Parathyroid adenoma (tissue), 2 donors: ENCODE measurements at regions not wholly inside any gene's neighbourhood (a gene's known extent, or its start where the extent isn't known, plus 50 kb on each side); places are given as distances from the start of the nearest gene placed in this dataset.

Experiments used
- H2AFZ ChIP-seq: fragments of 300-600 bp; sonication (generic); one replicate; pipeline ENCODE4 v1.7.0; 2017; ENCODE audit warnings: antibody characterized with exemption, mild to moderate bottlenecking
- H3K27ac ChIP-seq: fragments of 300-600 bp; sonication (generic); one replicate; pipeline ENCODE4 v1.7.0; 2017
- H3K27me3 ChIP-seq: fragments of 300-600 bp; sonication (generic); one replicate; pipeline ENCODE4 v1.7.0; 2017; ENCODE audit warnings: low read length; ENCODE audit not compliant: control insufficient read depth, insufficient read depth
- H3K36me3 ChIP-seq: fragments of 300-600 bp; sonication (generic); one replicate; pipeline ENCODE4 v1.7.0; 2017; ENCODE audit warnings: low read length; ENCODE audit not compliant: control insufficient read depth, insufficient read depth
- H3K4me1 ChIP-seq: fragments of 300-600 bp; sonication (generic); one replicate; pipeline ENCODE4 v1.7.0; 2017; ENCODE audit warnings: control low read depth
- H3K4me2 ChIP-seq: fragments of 300-600 bp; sonication (generic); one replicate; pipeline ENCODE4 v1.7.0; 2017; ENCODE audit warnings: low read length
- H3K4me3 ChIP-seq: fragments of 300-600 bp; sonication (generic); one replicate; pipeline ENCODE4 v1.7.0; 2017; ENCODE audit warnings: low read depth, low read length
- H3K79me2 ChIP-seq: fragments of 300-600 bp; sonication (generic); one replicate; pipeline ENCODE4 v1.7.0; 2017; ENCODE audit warnings: control low read depth
- H3K9ac ChIP-seq: fragments of 300-600 bp; sonication (generic); one replicate; pipeline ENCODE4 v1.7.0; 2017; ENCODE audit warnings: mild to moderate bottlenecking
- H3K9me3 ChIP-seq: fragments of 300-600 bp; sonication (generic); one replicate; pipeline ENCODE4 v1.7.0; 2017; ENCODE audit warnings: low read length; ENCODE audit not compliant: control insufficient read depth
- TF ChIP-seq, protein P1 (sequence below): fragments of 300-600 bp; sonication (generic); IDR thresholded peaks from one replicate; pipeline ENCODE4 v1.7.0; 2017; ENCODE audit warnings: antibody characterized with exemption, mild to moderate bottlenecking
- donor health status: primary hyperparathyroidism.

GRCh38 chr17:5819921-5820685, 235.8 kb upstream of the NLRP1 start:
- Histone ChIP-seq H3K4me2 (no peak overlapping the region), H3K79me2 (no peaks in the 10 kb centered on the region), H3K9me3 (no peaks in the 10 kb centered on the region), H2AFZ (no peak overlapping the region), H3K4me1 (no peaks in the 10 kb centered on the region), H3K27me3 (no peaks in the 10 kb centered on the region), H3K9ac (no peak overlapping the region), H3K36me3 (no peaks in the 10 kb centered on the region), H3K27ac (no peak overlapping the region), H3K4me3 (no peak overlapping the region)
- TF ChIP-seq, protein P1, sequence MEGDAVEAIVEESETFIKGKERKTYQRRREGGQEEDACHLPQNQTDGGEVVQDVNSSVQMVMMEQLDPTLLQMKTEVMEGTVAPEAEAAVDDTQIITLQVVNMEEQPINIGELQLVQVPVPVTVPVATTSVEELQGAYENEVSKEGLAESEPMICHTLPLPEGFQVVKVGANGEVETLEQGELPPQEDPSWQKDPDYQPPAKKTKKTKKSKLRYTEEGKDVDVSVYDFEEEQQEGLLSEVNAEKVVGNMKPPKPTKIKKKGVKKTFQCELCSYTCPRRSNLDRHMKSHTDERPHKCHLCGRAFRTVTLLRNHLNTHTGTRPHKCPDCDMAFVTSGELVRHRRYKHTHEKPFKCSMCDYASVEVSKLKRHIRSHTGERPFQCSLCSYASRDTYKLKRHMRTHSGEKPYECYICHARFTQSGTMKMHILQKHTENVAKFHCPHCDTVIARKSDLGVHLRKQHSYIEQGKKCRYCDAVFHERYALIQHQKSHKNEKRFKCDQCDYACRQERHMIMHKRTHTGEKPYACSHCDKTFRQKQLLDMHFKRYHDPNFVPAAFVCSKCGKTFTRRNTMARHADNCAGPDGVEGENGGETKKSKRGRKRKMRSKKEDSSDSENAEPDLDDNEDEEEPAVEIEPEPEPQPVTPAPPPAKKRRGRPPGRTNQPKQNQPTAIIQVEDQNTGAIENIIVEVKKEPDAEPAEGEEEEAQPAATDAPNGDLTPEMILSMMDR, result no peak

DNA sequence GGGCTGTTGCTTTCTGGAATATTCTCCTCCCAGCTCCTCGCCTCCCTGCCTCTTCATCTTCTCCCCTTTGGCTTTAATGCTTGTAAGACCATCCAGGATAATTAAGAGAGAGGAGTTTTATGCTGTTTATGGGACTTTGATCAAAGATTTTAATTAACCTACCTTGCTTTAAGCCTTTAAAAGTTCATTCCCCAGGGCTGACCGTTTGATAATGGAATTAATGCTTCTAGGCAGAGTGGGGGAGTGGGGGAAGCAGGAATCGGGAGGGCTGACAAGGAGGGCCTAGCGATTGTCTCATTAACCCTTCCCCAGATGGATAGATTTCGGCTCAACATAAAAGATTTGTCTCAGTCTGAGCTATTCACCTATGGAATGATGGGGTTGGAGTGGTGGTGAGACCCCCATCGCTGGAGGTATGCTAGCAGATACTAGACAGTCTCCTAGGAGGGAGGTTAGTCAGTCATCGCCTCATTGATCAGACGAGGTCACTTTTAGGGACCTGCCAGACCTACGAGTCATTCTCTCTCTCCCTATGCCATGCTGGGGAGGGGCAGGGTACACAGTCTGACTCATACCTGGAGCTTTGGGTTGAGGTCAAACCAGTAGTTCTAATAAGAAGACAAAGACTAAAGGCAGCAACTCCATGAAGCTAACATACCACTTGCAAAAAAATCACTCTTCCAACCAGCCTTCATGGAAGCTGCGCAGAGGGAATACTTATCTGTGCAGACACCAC, 236.6 kb upstream of the NLRP1 start:
- no peaks in the 10 kb centered on the region for H3K36me3 ChIP-seq
- H3K9me3 ChIP-seq, result no peaks in the 10 kb centered on the region
- H3K27ac ChIP-seq, result no peak overlapping the region
- H3K27me3 ChIP-seq, result no peaks in the 10 kb centered on the region
- no peaks in the 10 kb centered on the region for H3K79me2 ChIP-seq
- no peak overlapping the region for H2AFZ ChIP-seq
- H3K4me2 ChIP-seq, result no peak overlapping the region
- TF ChIP-seq, protein P1, result no peak
- no peak overlapping the region for H3K4me3 ChIP-seq
- H3K9ac ChIP-seq, result no peak overlapping the region
- no peaks in the 10 kb centered on the region for H3K4me1 ChIP-seq

DNA sequence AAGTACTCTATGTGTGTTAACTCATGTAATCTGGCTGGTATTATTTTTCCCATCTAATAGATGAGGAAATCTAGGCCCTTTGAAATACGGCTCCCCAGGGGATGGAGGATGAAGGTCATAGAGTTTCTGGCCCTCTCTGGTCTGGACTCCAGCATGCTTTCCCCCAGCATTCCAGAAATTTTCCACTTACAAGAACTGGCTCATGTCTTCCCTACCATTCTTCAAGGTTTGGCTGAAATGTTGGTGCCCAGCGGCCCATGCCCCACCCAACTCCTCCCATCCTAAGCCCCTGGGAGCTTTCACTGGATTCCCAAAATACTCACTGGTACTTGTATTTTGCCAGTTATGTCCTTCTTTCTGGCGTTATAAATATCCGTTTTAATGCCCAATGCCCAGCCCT, 237.5 kb upstream of the NLRP1 start:
- TF ChIP-seq, protein P1, result no peak
- Histone ChIP-seq H3K9me3 (no peaks in the 10 kb centered on the region), H3K4me2 (no peak overlapping the region), H3K4me3 (no peak overlapping the region), H3K36me3 (no peaks in the 10 kb centered on the region), H3K9ac (no peak overlapping the region), H3K79me2 (no peaks in the 10 kb centered on the region), H2AFZ (no peak overlapping the region), H3K27ac (no peak overlapping the region), H3K27me3 (no peaks in the 10 kb centered on the region), H3K4me1 (no peaks in the 10 kb centered on the region)

DNA sequence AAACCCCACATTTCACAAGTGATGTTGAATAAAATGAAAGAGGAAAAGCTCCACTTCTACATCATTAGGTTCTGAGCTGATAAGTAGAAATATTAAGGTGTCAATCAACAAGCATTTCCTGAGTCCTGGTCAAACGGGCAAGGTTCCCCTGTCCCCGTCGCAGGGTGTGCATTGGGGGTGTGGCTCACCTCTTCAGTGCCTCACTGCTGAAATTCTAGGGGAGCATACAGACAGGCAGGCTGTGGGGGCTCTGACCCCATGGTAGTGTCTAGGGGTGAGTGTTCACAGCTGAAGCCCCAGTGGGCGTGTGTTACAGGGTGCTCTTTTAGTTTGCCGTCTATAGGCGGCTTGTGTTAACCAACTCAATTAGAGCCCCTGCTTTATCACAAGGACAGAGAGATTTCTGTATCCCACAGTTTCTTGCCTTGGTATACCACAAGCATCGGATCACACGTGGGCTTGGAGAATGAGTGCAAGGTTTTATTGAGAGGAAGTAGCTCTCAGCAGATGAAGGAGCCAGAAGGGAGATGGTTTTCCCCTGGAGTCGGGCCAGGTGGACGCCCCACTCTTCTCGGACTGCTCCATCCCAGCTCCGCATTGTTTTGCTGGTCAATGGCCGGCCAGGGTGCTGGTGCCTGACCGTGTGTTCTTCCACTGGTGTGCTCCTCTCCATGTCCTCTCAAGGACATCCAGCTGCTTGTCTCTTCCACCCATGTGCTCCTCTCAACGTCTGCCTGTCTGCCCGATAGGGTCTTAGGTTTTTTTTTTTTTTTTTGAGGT, 238.2 kb upstream of the NLRP1 start:
- H3K4me2 ChIP-seq, result no peak overlapping the region
- H3K79me2 ChIP-seq, result no peaks in the 10 kb centered on the region
- no peaks in the 10 kb centered on the region for H3K4me1 ChIP-seq
- TF ChIP-seq, protein P1, result no peak
- H3K4me3 ChIP-seq, result no peak overlapping the region
- H2AFZ ChIP-seq, result no peak overlapping the region
- no peak overlapping the region for H3K9ac ChIP-seq
- no peaks in the 10 kb centered on the region for H3K9me3 ChIP-seq
- H3K27ac ChIP-seq, result no peak overlapping the region
- H3K27me3 ChIP-seq, result no peaks in the 10 kb centered on the region
- no peaks in the 10 kb centered on the region for H3K36me3 ChIP-seq
